Urothelium cell line (cell line): ENCODE measurements at regions not wholly inside any gene's neighbourhood (a gene's known extent, or its start where the extent isn't known, plus 50 kb on each side); places are given as distances from the start of the nearest gene placed in this dataset.

ENCODE experiments used
- DNase-seq: peaks from one replicate; pipeline ENCODE4 v3.0.0; 2011; ENCODE audit warnings: low spot score, mixed read lengths
- FAIRE-seq: peaks from 2 replicates; lab custom pipeline; 2011; peaks lifted over from hg19 to GRCh38; lab: Jason Lieb, UNC

DNA sequence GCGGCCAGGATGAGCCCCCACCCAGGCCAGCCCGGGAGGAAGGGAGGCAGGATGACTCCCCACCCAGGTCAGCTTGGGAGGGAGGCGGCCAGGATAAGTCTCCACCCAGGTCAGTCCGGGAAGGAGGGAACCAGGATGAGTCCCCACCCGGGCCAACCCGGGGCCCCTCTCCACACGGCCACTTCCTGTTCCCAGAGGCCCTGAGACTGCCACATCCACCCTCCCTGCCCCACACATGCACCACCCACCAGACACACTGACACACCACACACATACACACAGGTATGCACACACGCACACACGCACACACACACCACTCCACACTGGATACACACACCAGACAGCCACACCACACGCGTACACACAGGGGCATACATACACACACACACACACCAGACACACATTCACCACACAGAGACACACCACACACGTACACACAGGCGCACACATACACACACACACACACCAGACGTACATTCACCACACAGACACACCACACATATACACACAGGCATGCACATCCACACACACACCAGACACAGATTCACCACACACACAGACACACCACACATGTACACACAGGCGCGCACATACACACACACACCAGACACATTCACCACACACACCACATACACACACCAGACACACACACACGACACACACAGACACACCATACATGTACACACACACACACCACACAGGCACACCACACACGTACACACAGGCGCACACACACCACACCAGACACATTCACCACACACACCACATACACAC lies 84.9 kb upstream of the PRR5 start:
- FAIRE-seq (no peak), DNase-seq (no peak)

DNA sequence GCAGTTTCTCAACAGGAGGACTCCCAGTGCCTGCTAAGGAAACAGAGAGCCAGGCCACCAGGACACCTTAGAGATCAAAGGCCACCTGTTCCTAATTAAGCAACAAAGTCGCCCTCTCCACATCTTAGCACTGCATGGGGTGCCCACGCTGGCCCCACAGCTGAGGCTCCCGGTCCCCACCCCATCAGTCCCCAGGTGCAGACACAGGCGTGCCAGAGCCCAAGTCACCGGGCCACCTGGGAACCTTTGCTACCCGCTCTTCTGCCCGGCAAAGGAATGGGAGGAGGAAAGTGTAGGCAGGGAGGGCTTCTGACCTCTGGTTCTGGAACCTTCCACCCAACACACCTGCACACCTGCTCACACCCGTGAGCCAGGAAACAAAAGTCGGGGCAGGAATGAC lies 85.5 kb upstream of the PRR5 start:
- DNase-seq: no peak
- no peak for FAIRE-seq

DNA sequence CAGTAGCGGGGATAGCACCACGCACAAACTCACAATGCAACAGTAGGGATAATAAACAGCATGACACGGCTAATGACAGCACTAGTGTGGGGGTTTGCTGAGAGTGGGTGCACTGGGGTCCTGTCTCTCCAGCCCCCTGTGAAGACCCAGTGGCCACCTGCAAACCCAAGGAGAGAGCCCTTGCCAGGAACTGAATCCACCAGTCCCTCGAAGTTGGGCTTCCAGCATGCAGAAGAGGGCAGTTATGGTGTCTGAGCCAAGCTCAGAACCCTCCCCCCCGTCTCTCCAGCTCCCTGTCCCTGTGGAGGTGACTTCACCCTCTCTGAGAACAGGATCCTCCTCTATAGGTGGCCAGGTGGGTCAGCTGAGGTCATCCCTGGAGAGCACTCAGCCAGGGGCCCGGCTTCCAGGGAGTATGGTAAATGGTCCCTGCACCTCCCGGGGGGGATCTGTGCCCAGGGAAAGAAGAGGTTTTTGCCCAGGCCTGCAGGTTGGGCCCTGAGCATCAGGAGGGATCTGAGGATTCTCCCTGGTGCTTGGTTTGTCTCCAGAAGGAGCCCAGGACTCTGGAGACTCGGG lies 86.3 kb upstream of the PRR5 start:
- DNase-seq (no peak), FAIRE-seq (no peak)

DNA sequence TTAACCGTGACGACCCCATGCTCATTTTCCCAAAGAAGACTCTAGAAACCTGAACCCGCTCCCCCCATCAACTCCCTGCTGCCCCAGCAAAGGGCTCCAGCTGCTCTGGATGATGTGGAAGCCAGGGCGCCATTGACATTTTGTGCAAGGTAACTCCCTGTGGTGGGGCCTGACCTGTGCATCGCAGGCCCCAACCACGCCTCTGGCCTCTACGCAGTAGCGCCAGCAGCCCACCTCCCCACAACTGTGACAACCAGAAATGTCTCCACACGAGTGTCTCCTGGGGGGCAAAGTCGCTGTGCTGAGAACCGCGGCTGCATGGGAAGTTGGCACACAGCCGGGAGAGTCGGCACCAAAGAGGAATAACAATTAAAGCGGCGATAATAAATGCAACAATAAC lies 86.9 kb upstream of the PRR5 start:
- DNase-seq (no peak), FAIRE-seq (no peak)

DNA sequence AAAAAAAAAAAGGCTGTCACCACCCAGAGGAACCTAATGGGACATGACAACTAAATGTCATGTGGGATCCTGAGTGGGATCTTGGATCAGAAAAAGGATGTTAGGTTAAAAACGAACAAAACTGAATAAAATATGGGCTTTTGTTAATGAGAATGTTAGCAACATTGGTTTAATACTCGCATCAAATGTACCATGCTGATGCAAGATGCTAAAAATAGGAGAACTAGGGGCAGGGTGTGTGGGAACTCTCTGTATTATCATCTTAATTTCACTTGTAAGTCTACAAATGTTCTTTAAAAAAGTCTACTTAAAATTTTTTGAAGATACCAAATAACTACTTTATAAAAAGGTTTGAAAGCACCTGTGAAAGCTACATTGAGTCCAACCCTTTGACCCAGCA lies 88.8 kb upstream of the PRR5 start:
- no peak for DNase-seq
- no peak for FAIRE-seq

DNA sequence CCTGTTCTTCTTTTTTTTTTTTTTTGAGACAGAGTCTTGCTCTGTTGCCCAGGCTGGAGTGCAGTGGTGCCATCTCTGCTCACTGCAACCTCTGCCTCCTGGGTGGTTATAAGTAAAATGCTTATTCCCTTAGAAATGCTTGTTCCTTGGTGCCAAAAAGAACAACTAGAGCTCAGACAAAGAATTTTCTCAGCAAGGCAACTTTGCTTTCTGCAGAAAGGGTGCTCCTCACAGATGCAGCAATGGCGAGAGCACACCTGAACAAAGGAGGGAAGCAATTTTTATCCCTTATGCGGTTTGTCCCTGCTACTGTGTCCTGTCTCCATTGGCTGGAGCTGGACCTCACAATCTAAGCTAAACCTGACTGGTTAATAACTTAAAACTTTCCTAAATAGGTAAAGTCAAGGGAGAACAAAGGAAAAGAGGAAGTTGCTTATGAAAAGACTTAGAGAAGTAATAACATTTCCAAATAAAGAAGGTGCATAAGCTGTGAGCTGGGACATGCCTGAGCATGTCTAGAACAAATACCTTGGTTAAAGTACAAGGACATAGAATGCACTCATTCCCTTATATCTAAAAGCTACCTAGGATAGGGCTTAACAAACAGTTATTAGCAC lies 90.0 kb upstream of the PRR5 start:
- DNase-seq (no peak), FAIRE-seq (no peak)

DNA sequence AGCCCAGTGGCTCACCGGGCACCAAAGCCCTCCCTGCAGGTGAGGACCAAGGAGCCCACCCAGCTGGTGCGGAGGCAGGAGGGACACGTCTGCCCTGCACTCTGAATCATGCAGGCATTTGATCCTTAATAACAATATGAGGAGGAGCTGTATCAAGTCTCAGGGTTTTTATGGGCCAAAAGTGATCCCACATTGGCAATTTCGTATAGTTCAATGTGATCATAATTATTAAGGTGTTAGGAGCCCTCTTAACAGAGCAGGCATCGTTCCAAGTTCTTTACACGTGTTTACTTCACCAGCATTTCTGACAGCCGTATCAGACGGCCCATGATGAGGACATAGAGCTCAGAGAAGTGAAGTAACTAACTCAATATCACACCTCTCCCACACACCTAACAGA lies 91.9 kb upstream of the PRR5 start:
- FAIRE-seq: no peak
- no peak for DNase-seq

DNA sequence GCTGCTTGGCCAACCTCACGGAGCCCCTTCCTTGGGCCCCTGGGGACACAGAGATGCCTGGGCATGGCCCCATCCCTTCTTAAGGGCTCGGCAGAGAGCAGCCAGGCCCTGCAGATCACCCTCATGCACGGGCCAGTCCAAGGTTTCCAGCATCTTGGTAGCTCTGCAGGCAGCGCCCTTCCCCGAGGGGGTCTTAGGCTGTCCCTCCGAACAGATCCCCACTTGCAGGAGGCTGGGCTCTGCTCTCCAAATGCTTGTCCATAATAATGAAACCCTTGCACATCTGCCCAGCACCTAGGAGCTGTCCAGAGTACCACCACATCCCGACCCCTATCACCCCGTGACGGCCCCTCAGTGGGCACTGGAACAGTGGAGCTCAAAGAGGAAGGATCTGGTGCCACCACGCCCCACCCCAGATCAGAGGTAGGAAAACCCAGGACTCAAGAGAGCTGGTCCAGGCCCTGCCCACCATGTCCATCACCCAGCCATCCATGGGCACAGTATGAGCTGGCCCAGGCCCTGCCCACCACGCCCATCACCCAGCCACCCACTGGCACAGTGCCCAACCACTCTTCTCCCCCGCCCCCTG lies 92.5 kb upstream of the PRR5 start:
- no peak for DNase-seq
- no peak for FAIRE-seq

DNA sequence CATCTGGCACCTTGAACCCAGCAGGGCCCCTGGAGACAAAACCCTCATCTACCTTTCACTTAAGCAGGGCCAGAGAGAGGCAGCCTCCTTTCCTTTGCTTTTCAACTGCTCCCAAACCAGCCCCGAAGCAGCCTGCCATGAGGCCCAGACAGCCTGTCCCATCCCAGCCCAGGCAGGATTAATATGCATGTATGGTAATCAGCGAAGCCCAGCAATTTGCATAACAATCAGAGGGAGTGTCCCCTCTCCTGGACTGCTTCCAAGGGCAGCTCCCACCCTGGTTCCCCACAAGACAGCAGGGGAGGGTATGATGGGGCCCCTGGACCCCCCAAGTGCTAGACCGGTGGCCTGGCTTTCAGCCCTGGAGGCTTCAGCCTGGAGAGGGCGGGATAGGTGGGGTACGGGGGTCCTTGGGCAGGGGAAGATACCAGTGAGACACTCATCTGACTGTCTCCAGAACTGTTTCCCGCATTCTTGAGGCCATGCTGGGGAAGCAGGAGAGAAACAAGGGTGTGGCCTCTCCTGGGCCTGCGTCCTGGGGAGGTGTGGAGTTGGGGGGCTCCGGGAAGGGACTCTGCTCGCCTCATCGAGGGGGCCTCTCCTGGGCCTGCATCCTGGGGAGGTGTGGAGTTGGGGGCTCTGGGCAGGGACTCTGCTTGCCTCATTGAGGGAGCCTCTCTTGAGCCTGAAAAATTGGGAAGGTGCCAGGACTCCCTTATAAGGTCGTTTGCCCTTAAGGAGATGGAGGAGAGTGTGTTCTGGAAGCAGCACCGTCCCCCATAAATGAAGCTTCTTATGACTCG lies 93.2 kb upstream of the PRR5 start:
- no peak for FAIRE-seq
- DNase-seq: no peak

DNA sequence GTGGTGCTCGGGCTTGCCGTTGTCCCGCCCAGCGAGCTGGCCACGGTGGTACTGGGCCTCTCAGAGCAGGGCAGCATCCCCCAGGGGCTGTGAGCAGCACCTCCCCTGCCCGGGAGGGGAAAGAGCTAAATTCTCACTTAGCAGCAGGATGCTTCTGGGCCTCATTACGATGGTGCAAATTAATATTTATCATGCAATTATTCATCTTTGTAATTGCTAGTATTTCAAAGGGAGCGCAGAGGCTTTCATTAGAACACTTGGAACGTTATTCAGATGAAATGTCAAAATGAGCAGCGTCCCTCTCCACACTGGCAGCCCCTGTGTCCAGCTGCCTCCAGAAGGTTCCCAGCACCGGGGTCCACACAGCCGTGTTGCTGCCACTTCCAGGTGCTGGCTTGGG lies 95.9 kb upstream of the PRR5 start:
- DNase-seq (no peak), FAIRE-seq (no peak)

DNA sequence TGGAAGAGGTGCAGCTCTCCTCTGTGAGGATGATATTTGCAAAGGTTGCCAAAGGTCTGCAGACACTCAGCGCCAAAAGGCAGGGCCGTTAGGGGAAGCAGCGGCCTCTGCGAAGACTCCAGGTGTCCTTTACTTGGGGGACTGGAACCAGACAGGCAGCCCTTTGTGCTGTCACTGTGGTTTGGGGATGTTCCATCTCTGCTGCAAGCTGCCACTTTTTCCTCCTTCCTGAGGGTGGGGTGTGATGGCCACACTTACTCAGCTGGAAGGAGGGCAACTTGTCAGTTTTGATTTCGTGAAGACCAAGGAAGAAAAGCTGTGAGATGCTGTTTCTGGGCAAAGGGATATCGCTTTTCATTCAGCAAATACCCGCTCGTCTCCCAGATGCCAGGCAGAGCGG lies 96.5 kb upstream of the PRR5 start:
- FAIRE-seq: no peak
- no peak for DNase-seq

DNA sequence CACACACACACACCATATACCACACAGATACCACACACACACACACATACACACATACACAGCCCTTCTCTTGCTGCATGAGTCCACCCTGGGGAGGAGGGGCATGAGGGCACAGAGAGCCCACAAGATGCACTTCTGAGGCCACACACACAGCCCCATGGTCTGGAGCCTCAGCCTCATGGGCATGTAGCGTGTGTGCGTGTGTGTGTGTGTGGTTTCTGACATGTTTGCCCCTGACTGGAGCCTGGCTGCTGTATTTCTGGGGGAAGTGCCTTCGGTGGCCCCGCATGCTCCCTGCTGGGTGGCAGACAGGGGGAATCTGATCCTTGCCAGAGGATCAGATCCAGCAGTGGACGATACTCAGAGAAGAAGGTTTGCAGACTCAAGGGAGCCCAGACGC lies 97.0 kb upstream of the PRR5 start:
- DNase-seq (no peak), FAIRE-seq (no peak)

DNA sequence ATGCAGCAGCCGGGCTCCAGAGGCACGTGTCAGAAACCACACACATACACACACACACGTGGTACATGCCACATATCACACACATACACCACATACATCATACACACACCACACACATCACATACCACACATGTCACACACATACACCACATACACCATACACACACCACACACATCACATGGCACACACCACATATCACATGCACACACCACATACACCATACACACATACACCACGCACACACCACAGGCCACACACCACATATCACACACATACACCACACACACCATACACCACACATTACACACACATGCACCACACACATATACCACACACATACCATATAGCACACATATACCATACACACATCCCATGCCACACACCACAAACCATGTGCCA lies 97.5 kb upstream of the PRR5 start:
- no peak for DNase-seq
- peak; percentile 100 for FAIRE-seq

DNA sequence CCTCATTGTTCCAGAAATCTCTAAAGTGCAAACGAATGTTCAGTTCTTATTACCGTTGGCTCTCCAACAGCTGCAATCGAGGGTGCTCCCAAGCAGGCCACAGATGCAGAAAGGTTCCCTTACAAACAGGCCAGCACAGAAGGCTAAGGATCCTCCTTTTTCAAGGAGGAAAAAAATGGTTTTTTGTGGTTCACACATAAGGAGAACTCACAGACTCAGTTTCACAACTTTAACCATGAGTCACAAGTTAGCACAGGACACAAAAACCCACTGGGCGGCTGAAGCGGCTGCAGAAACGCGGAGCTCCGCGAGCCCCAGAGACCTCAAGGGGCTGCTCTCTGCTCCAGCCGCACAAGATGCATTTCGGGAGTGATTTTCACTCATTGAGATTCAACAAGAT lies 98.2 kb upstream of the PRR5 start:
- FAIRE-seq: no peak
- DNase-seq: no peak

DNA sequence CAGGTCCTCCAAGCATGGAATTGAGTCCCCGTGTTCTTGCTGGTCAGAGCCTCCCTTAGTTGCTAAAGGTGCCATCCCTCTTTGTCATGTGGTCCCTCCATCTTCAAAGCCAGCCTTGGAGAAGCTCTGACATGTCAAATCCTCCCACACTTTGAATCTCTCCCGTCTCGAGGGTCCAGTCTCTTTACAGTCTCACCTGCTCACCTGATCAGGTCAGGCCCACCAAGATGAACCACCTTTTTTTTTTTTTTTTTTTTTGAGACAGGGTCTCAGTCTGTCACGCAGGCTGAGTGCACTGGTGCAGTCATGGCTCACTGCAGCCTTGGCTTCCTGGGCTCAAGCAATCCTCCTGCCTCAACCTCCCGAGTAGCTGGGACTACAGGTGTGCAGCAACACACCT lies 100.3 kb upstream of the PRR5 start:
- DNase-seq (no peak), FAIRE-seq (no peak)

DNA sequence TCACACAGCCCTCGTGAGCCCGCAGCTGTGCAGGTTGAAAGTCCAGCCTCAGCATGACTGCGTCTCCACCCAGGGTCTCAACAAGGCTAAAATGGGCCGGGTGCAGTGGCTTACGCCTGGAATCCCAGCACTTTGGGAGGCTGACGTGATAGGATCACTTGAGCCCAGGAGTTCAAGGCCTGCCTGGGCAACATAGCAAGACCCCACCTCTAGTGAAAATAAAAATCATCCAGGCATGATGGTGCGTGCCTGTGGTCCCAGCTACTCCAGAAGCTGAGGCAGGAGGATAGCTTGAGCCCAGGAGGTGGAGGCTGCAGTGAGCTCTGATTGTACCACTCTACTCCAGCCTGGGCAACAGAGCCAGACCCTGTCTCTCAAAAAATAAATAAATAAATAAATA lies 100.8 kb upstream of the PRR5 start:
- DNase-seq (no peak), FAIRE-seq (no peak)

DNA sequence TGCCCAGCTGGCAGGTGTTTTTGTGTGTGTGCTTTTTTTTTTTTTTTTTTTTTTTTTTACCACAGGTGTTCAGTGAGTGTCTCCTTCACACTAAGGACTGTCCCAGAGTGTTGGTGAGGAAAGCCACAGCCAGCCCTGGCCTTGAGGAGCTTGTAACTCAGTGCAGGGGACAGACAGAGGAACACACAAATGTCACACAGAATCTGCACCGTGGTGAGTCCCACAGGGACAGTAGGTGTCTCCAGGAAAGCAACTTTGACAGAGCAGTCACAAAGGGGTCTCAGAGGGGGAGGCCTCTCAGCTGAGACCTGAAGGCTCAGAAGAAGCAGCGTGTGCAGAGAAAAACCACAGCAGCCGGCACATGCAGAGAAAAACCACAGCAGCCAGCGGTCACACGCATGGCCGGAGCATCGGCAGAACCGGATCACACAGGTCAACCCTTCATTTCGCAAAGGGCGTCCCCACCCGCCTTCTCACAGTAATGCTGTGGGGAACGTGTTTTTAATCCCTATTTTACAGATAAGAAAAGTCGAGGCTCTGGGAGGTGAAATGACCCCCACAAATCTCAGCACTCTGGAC lies 101.7 kb upstream of the PRR5 start:
- no peak for FAIRE-seq
- no peak for DNase-seq

DNA sequence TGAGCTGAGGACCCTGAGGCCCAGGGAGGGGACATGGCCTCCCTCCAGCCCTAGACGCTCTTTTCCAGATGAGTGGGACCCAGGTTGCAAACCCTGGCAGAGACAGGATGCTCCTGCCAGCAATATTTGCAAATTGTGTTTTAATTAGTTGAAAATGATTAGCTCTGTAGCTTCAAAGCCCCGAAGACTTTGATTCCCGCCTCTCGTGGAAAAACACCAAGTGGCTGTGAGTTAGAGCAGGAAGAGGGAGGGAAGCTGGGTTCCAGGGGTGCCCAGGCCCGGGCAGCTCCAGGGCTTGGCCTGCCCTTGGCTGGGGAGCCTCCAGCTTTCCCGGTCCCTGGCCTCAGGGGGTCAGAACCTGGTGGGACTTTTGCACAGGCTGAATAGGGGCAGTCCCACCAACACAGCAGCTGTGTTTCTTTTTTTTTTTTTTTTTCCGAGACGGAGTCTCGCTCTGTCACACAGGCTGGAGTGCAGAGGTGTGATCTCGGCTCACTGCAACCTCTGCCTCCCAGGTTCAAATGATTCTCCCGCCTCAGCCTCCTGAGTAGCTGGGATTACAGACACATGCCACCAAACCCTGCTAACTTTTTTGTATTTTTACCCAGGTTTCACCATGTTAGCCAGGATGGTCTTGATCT lies 101.6 kb upstream of the RTL6 start:
- FAIRE-seq (no peak), DNase-seq (no peak)

DNA sequence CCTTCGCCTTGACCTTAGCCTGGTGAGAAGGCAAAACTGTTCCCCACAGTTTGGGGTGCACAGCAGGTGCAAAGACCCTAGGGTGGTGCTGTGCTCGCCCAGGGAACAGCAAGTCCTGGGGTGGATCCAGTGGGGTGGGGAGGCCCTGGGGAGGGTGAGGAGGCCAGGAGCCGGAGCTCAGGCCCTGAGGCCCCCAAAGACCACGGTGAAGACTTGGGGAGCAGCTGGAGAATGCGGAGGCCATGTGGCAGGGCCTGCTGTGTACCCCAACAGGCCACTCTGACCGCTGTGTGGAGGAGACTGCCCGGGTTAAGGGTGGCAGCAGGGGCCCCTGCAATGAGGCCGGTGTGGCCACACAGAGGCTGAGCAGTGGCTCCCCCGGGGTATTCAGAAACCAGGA lies 101.1 kb upstream of the RTL6 start:
- DNase-seq (no peak), FAIRE-seq (no peak)

DNA sequence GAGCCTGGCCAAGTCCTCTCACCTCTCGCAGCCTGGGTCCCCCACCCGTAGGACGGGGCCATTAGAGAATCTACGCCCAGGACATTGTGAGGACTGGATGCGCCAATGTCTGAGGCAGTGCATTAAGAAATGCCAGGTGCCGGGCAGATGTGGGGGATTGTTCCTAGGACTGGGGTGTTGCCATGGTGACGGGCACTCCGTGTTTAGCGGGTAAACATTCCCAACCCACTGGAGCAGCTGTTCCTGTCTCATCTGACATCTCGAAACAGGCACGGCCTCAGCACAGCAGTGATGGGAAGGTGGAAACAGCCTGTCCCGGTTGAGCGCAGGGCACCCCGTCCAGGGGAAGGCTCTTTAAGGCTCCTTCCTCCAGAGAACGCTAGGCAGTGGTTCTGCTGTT lies 99.6 kb upstream of the RTL6 start:
- FAIRE-seq (no peak), DNase-seq (no peak)
